H1 (cell line): ENCODE measurements at regions not wholly inside any gene's neighbourhood (a gene's known extent, or its start where the extent isn't known, plus 50 kb on each side); places are given as distances from the start of the nearest gene placed in this dataset.

Source experiments
- CBX5 ChIP-seq: fragments of 300-800, 300-1000 bp; sonication (generic); IDR thresholded peaks from 2 replicates; pipeline ENCODE4 v1.7.1; 2016; ENCODE audit warnings: antibody characterized with exemption, low read length, low read depth
- CHD2 ChIP-seq: IDR thresholded peaks from 2 replicates; pipeline ENCODE4 v1.6.1; 2012; ENCODE audit warnings: low read length, improper control_type of control experiment
- EZH2 ChIP-seq: fragments of 200-600 bp; sonication (generic); IDR thresholded peaks from 2 replicates; pipeline ENCODE4 v1.7.1; 2012; ENCODE audit warnings: low read depth, mild to moderate bottlenecking, moderate library complexity, low read length, inconsistent platforms; ENCODE audit not compliant: severe bottlenecking
- HDAC6 ChIP-seq: IDR thresholded peaks from one replicate; pipeline ENCODE4 v1.7.1; 2012; ENCODE audit warnings: low read depth, mild to moderate bottlenecking, inconsistent platforms, low read length, moderate library complexity
- JUND ChIP-seq: IDR thresholded peaks from 2 replicates; pipeline ENCODE4 v1.6.1; 2011; ENCODE audit warnings: mild to moderate bottlenecking, improper control_type of control experiment, low read length
- MAFK ChIP-seq: IDR thresholded peaks from 2 replicates; pipeline ENCODE4 v1.6.1; 2012; ENCODE audit warnings: low read depth, mild to moderate bottlenecking, improper control_type of control experiment, low read length
- POLR2A ChIP-seq, 2 experiments: IDR thresholded peaks; 1 replicate in 1 of 2; 2 replicates in 1 of 2; pipeline ENCODE4 v1.6.1; 2011; ENCODE audit warnings: low read depth in 2 of 2, low read length in 2 of 2, mild to moderate bottlenecking in 2 of 2; ENCODE audit errors: control extremely low read depth in 1 of 2
- TAF1 ChIP-seq: IDR thresholded peaks from 2 replicates; pipeline ENCODE4 v1.6.1; 2011; ENCODE audit warnings: mild to moderate bottlenecking, low read depth, low read length
- YY1 ChIP-seq: IDR thresholded peaks from 2 replicates; pipeline ENCODE4 v1.6.1; 2011; ENCODE audit warnings: low read depth, mild to moderate bottlenecking, low read length

DNA sequence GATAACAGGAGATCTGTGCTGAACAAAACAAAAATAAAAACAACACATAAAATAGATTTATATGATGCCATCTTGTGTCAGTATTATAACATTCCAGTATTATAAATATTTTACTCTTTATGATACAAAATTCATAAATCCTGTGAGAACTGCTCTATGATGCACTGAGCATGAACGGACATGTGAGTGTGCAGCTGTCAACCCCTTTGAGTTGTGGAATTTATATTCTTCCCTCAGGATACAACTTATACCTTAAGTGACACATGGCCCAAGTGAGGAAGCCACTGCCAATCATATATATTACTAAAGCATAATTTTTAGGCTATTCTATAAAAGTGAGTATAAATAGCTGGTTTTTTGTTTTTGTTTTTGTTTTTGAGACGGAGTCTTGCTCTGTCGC is 116.0 kb upstream of the OR13F1 start:
- no peak for TF ChIP-seq POLR2A (IDR thresholded peaks at IDR 0.05; ENCODE audit: control extremely low read depth in 1 of 2, low read depth in 2 of 2, low read length in 2 of 2)
- TF ChIP-seq EZH2, result no peak
- no peak for TF ChIP-seq JUND
- no peak for TF ChIP-seq HDAC6
- TF ChIP-seq CBX5, result no peak
- no peak for TF ChIP-seq TAF1
- no peak for TF ChIP-seq CHD2
- TF ChIP-seq YY1, result no peak
- no peak for TF ChIP-seq MAFK
